ENCODE measurements at regions not wholly inside any gene's neighbourhood (a gene's known extent, or its start where the extent isn't known, plus 50 kb on each side); places are given as distances from the start of the nearest gene placed in this dataset.

- Mint-ChIP-seq H3K4me1 (no peaks in the 10 kb centered on the region), H3K27me3 (no peaks in the 10 kb centered on the region), H3K27ac (no peak overlapping the region), H3K4me3 (no peak overlapping the region), H3K36me3 (no peaks in the 10 kb centered on the region), H3K9me3 (no peaks in the 10 kb centered on the region)
- POLR2A ChIA-PET: no interaction called here
- DNase-seq: no peak
- ATAC-seq (ENCODE audit: low read depth): no peak
Measured at GRCh38 chr17:70752966-70753467, 583.7 kb downstream of the KCNJ2 start.

GRCh38 chr17:70763018-70763417 is 593.7 kb downstream of the KCNJ2 start:
- no peak for DNase-seq
- H3K36me3 Mint-ChIP-seq: no peaks in the 10 kb centered on the region
- no peak overlapping the region for H3K4me3 Mint-ChIP-seq
- POLR2A ChIA-PET: no interaction called here
- no peak overlapping the region for H3K27ac Mint-ChIP-seq
- ATAC-seq (ENCODE audit: low read depth): no peak
- H3K9me3 Mint-ChIP-seq: no peaks in the 10 kb centered on the region
- no peaks in the 10 kb centered on the region for H3K4me1 Mint-ChIP-seq
- H3K27me3 Mint-ChIP-seq: no peaks in the 10 kb centered on the region

- DNase-seq: no peak
- Mint-ChIP-seq H3K36me3 (no peaks in the 10 kb centered on the region), H3K4me3 (no peak overlapping the region), H3K27me3 (no peaks in the 10 kb centered on the region), H3K9me3 (no peaks in the 10 kb centered on the region), H3K27ac (no peak overlapping the region), H3K4me1 (no peaks in the 10 kb centered on the region)
- POLR2A ChIA-PET: no interaction called here
- no peak for ATAC-seq (ENCODE audit: low read depth)
Measured at GRCh38 chr17:70767102-70767701, 597.9 kb downstream of the KCNJ2 start.

- H3K27me3 Mint-ChIP-seq: no peaks in the 10 kb centered on the region
- no peak overlapping the region for H3K27ac Mint-ChIP-seq
- DNase-seq (no peak), ATAC-seq (ENCODE audit: low read depth) (no peak)
- POLR2A ChIA-PET: no interaction called here
- no peaks in the 10 kb centered on the region for H3K4me1 Mint-ChIP-seq
- H3K4me3 Mint-ChIP-seq: no peak overlapping the region
- no peaks in the 10 kb centered on the region for H3K36me3 Mint-ChIP-seq
- H3K9me3 Mint-ChIP-seq: no peaks in the 10 kb centered on the region
Measured at GRCh38 chr17:70769956-70770355, 600.6 kb downstream of the KCNJ2 start.

GRCh38 chr17:70771804-70772386 is 602.6 kb downstream of the KCNJ2 start:
- no peaks in the 10 kb centered on the region for H3K36me3 Mint-ChIP-seq
- no peaks in the 10 kb centered on the region for H3K9me3 Mint-ChIP-seq
- DNase-seq (no peak), ATAC-seq (ENCODE audit: low read depth) (no peak)
- no peaks in the 10 kb centered on the region for H3K27me3 Mint-ChIP-seq
- POLR2A ChIA-PET: no interaction called here
- H3K4me1 Mint-ChIP-seq: no peaks in the 10 kb centered on the region
- H3K4me3 Mint-ChIP-seq: no peak overlapping the region
- no peak overlapping the region for H3K27ac Mint-ChIP-seq

GRCh38 chr17:70772761-70773160 is 603.4 kb downstream of the KCNJ2 start:
- no peaks in the 10 kb centered on the region for H3K4me1 Mint-ChIP-seq
- H3K9me3 Mint-ChIP-seq: no peaks in the 10 kb centered on the region
- POLR2A ChIA-PET: no interaction called here
- H3K36me3 Mint-ChIP-seq: no peaks in the 10 kb centered on the region
- no peak overlapping the region for H3K27ac Mint-ChIP-seq
- H3K27me3 Mint-ChIP-seq: no peaks in the 10 kb centered on the region
- no peak overlapping the region for H3K4me3 Mint-ChIP-seq
- no peak for ATAC-seq (ENCODE audit: low read depth)
- DNase-seq: no peak

- no peaks in the 10 kb centered on the region for H3K9me3 Mint-ChIP-seq
- POLR2A ChIA-PET: no interaction called here
- no peaks in the 10 kb centered on the region for H3K36me3 Mint-ChIP-seq
- H3K4me1 Mint-ChIP-seq: no peaks in the 10 kb centered on the region
- DNase-seq (no peak), ATAC-seq (ENCODE audit: low read depth) (no peak)
- H3K4me3 Mint-ChIP-seq: no peak overlapping the region
- no peak overlapping the region for H3K27ac Mint-ChIP-seq
- no peaks in the 10 kb centered on the region for H3K27me3 Mint-ChIP-seq
Measured at GRCh38 chr17:70773258-70773657, 603.9 kb downstream of the KCNJ2 start.

GRCh38 chr17:70774339-70775117 is 605.2 kb downstream of the KCNJ2 start:
- H3K9me3 Mint-ChIP-seq: no peaks in the 10 kb centered on the region
- H3K36me3 Mint-ChIP-seq: no peaks in the 10 kb centered on the region
- no peak for ATAC-seq (ENCODE audit: low read depth)
- no peak overlapping the region for H3K27ac Mint-ChIP-seq
- no peak for DNase-seq
- no peak overlapping the region for H3K4me3 Mint-ChIP-seq
- no peaks in the 10 kb centered on the region for H3K4me1 Mint-ChIP-seq
- POLR2A ChIA-PET: no interaction called here
- no peaks in the 10 kb centered on the region for H3K27me3 Mint-ChIP-seq

- POLR2A ChIA-PET: no interaction called here
Measured at GRCh38 chr17:70775679-70776078, 606.3 kb downstream of the KCNJ2 start.

GRCh38 chr17:70776441-70776840 is 607.1 kb downstream of the KCNJ2 start:
- Mint-ChIP-seq H3K4me3 (no peak overlapping the region), H3K27ac (no peak overlapping the region), H3K4me1 (no peaks in the 10 kb centered on the region), H3K9me3 (no peaks in the 10 kb centered on the region), H3K36me3 (no peaks in the 10 kb centered on the region), H3K27me3 (no peaks in the 10 kb centered on the region)
- DNase-seq (no peak), ATAC-seq (ENCODE audit: low read depth) (no peak)
- POLR2A ChIA-PET: no interaction called here

More at GRCh38 chr17:70775679-70776078, 606.3 kb downstream of the KCNJ2 start:
- Mint-ChIP-seq H3K9me3 (no peaks in the 10 kb centered on the region), H3K36me3 (no peaks in the 10 kb centered on the region), H3K4me3 (no peak overlapping the region), H3K27ac (no peak overlapping the region), H3K27me3 (no peaks in the 10 kb centered on the region), H3K4me1 (no peaks in the 10 kb centered on the region)
- ATAC-seq (ENCODE audit: low read depth) (no peak), DNase-seq (no peak)

- POLR2A ChIA-PET: no interaction called here
- Mint-ChIP-seq H3K27ac (no peak overlapping the region), H3K4me1 (no peaks in the 10 kb centered on the region), H3K4me3 (no peak overlapping the region), H3K9me3 (no peaks in the 10 kb centered on the region), H3K36me3 (no peaks in the 10 kb centered on the region), H3K27me3 (no peaks in the 10 kb centered on the region)
- DNase-seq: no peak
- ATAC-seq (ENCODE audit: low read depth): no peak
Measured at GRCh38 chr17:70780031-70780430, 610.7 kb downstream of the KCNJ2 start.

- H3K4me1 Mint-ChIP-seq: no peaks in the 10 kb centered on the region
- no peak for ATAC-seq (ENCODE audit: low read depth)
- no peaks in the 10 kb centered on the region for H3K36me3 Mint-ChIP-seq
- DNase-seq: no peak
- H3K9me3 Mint-ChIP-seq: peaks cover 2% of the 10 kb centered on the region
- no peaks in the 10 kb centered on the region for H3K27me3 Mint-ChIP-seq
- POLR2A ChIA-PET: no interaction called here
- no peak overlapping the region for H3K27ac Mint-ChIP-seq
- H3K4me3 Mint-ChIP-seq: no peak overlapping the region
Measured at GRCh38 chr17:70786081-70786480, 616.7 kb downstream of the KCNJ2 start.

GRCh38 chr17:70787721-70788300 is 618.5 kb downstream of the KCNJ2 start:
- Mint-ChIP-seq H3K4me1 (no peaks in the 10 kb centered on the region), H3K27ac (no peak overlapping the region), H3K9me3 (peaks cover 2% of the 10 kb centered on the region), H3K36me3 (no peaks in the 10 kb centered on the region), H3K4me3 (no peak overlapping the region), H3K27me3 (no peaks in the 10 kb centered on the region)
- POLR2A ChIA-PET: no interaction called here
- DNase-seq: no peak
- no peak for ATAC-seq (ENCODE audit: low read depth)
